ENCODE measurements at regions not wholly inside any gene's neighbourhood (a gene's known extent, or its start where the extent isn't known, plus 50 kb on each side); places are given as distances from the start of the nearest gene placed in this dataset.

DNA sequence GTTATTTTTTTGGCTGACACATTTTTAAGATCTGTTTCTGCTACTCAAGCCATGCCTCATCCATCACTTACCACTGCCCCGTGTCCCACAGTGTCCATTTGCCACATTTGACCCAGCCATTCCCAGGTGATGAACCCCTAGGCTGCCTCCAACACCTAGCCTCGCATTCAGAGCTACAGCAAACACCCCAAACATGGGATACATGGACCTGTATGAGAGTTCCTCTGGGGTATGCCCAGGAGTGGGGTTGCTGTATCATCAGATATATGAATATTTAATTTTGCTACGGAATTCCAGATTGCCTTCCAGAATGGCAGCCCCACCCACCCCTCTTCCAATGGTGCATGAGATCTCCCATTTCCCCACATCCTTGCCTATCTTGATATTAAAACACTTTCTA, 190.1 kb upstream of the RNF32 start:
- Histone ChIP-seq H3K9me3 (ENCODE audit: insufficient read depth, low read depth, low read length) (peaks cover 5% of the 10 kb centered on the region), H3K4me2 (ENCODE audit: low read length) (no peak overlapping the region), H3K4me1 (ENCODE audit: insufficient read depth, low read length) (no peaks in the 10 kb centered on the region), H3K79me2 (ENCODE audit: insufficient read depth, low read length) (no peaks in the 10 kb centered on the region), H3K27ac (ENCODE audit: low read depth, low read length) (no peak overlapping the region), H3K4me3 (ENCODE audit: insufficient read depth, low read depth, low read length) (no peak overlapping the region), H3K27me3 (ENCODE audit: insufficient read depth, low read length) (peaks cover 3% of the 10 kb centered on the region), H3K36me3 (ENCODE audit: insufficient read depth, low read length) (no peaks in the 10 kb centered on the region), H2AFZ (ENCODE audit: low read depth, low read length) (no peak overlapping the region), H4K20me1 (ENCODE audit: insufficient read depth, low read length) (no peaks in the 10 kb centered on the region), H3K9ac (ENCODE audit: low read length) (no peak overlapping the region)
- DNase-seq (ENCODE audit: low read depth) (no peak), FAIRE-seq (no peak)
- no peak overlapping the region for H3K4me3 Mint-ChIP-seq (ENCODE audit: unreplicated experiment)
- peaks cover 26% of the 10 kb centered on the region for H3K27me3 Mint-ChIP-seq (ENCODE audit: low read depth, unreplicated experiment)
- H3K9me3 Mint-ChIP-seq (ENCODE audit: unreplicated experiment) = no peaks in the 10 kb centered on the region
- H3K4me1 Mint-ChIP-seq (ENCODE audit: low read depth, unreplicated experiment) = no peaks in the 10 kb centered on the region
- no peak overlapping the region for H3K27ac Mint-ChIP-seq (ENCODE audit: unreplicated experiment)
- H3K36me3 Mint-ChIP-seq (ENCODE audit: low read depth, unreplicated experiment) = no peaks in the 10 kb centered on the region
- TF ChIP-seq EZH2 (IDR thresholded peaks at IDR 0.05; ENCODE audit: insufficient read depth, low read length) (no peak), CTCF (IDR thresholded peaks at IDR 0.05; ENCODE audit: insufficient read depth, low read depth, low read length) (no peak)

GRCh38 chr7:156448918-156449317, 191.7 kb upstream of the RNF32 start:
- DNase-seq (ENCODE audit: low read depth) (no peak), FAIRE-seq (no peak)
- H3K79me2 ChIP-seq (ENCODE audit: insufficient read depth, low read length) = no peaks in the 10 kb centered on the region
- H4K20me1 ChIP-seq (ENCODE audit: insufficient read depth, low read length) = no peaks in the 10 kb centered on the region
- Mint-ChIP-seq H3K27ac (ENCODE audit: unreplicated experiment) (no peak overlapping the region), H3K4me1 (ENCODE audit: low read depth, unreplicated experiment) (no peaks in the 10 kb centered on the region), H3K36me3 (ENCODE audit: low read depth, unreplicated experiment) (no peaks in the 10 kb centered on the region), H3K9me3 (ENCODE audit: unreplicated experiment) (no peaks in the 10 kb centered on the region), H3K27me3 (ENCODE audit: low read depth, unreplicated experiment) (peaks cover 27% of the 10 kb centered on the region), H3K4me3 (ENCODE audit: unreplicated experiment) (no peak overlapping the region)
- H3K4me2 ChIP-seq (ENCODE audit: low read length) = no peak overlapping the region
- no peak overlapping the region for H3K4me3 ChIP-seq (ENCODE audit: insufficient read depth, low read depth, low read length)
- H2AFZ ChIP-seq (ENCODE audit: low read depth, low read length) = no peak overlapping the region
- H3K27ac ChIP-seq (ENCODE audit: low read depth, low read length) = no peak overlapping the region
- no peaks in the 10 kb centered on the region for H3K36me3 ChIP-seq (ENCODE audit: insufficient read depth, low read length)
- H3K27me3 ChIP-seq (ENCODE audit: insufficient read depth, low read length) = peaks cover 3% of the 10 kb centered on the region
- H3K4me1 ChIP-seq (ENCODE audit: insufficient read depth, low read length) = no peaks in the 10 kb centered on the region
- no peak for TF ChIP-seq CTCF (IDR thresholded peaks at IDR 0.05; ENCODE audit: insufficient read depth, low read depth, low read length)
- no peak for TF ChIP-seq EZH2 (IDR thresholded peaks at IDR 0.05; ENCODE audit: insufficient read depth, low read length)
- H3K9me3 ChIP-seq (ENCODE audit: insufficient read depth, low read depth, low read length) = peaks cover 5% of the 10 kb centered on the region
- H3K9ac ChIP-seq (ENCODE audit: low read length) = no peak overlapping the region

DNA sequence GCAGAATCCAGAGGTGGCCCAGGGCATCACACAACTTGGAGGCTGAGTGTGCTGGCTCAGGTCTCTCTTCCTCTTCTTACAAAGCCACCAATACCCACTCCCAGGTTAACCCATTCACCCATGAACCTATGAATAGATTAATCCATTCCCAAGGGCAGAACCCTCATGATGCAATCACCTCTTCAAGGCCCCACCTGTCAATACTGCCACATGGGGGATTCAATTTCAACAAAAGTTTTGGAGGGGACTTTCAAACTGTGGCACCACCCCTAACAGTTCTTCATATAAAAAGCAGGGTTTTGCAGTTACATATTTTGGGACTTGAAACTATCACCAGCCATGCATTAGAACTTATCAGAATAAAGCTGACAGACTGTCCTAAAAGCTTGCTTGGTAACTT, 193.6 kb upstream of the RNF32 start:
- Histone ChIP-seq H3K9me3 (ENCODE audit: insufficient read depth, low read depth, low read length) (peaks cover 5% of the 10 kb centered on the region), H4K20me1 (ENCODE audit: insufficient read depth, low read length) (no peaks in the 10 kb centered on the region), H2AFZ (ENCODE audit: low read depth, low read length) (no peak overlapping the region), H3K9ac (ENCODE audit: low read length) (no peak overlapping the region), H3K36me3 (ENCODE audit: insufficient read depth, low read length) (no peaks in the 10 kb centered on the region), H3K4me1 (ENCODE audit: insufficient read depth, low read length) (no peaks in the 10 kb centered on the region), H3K79me2 (ENCODE audit: insufficient read depth, low read length) (no peaks in the 10 kb centered on the region), H3K4me2 (ENCODE audit: low read length) (no peak overlapping the region), H3K27ac (ENCODE audit: low read depth, low read length) (no peak overlapping the region), H3K27me3 (ENCODE audit: insufficient read depth, low read length) (no peaks in the 10 kb centered on the region), H3K4me3 (ENCODE audit: insufficient read depth, low read depth, low read length) (no peak overlapping the region)
- Mint-ChIP-seq H3K27me3 (ENCODE audit: low read depth, unreplicated experiment) (peaks cover 20% of the 10 kb centered on the region), H3K4me1 (ENCODE audit: low read depth, unreplicated experiment) (no peaks in the 10 kb centered on the region), H3K4me3 (ENCODE audit: unreplicated experiment) (no peak overlapping the region), H3K36me3 (ENCODE audit: low read depth, unreplicated experiment) (no peaks in the 10 kb centered on the region), H3K27ac (ENCODE audit: unreplicated experiment) (no peak overlapping the region), H3K9me3 (ENCODE audit: unreplicated experiment) (no peaks in the 10 kb centered on the region)
- TF ChIP-seq CTCF (IDR thresholded peaks at IDR 0.05; ENCODE audit: insufficient read depth, low read depth, low read length) = no peak
- no peak for TF ChIP-seq EZH2 (IDR thresholded peaks at IDR 0.05; ENCODE audit: insufficient read depth, low read length)
- no peak for DNase-seq (ENCODE audit: low read depth)
- FAIRE-seq = no peak
